ENCODE measurements at regions not wholly inside any gene's neighbourhood (a gene's known extent, or its start where the extent isn't known, plus 50 kb on each side); places are given as distances from the start of the nearest gene placed in this dataset.

DNA sequence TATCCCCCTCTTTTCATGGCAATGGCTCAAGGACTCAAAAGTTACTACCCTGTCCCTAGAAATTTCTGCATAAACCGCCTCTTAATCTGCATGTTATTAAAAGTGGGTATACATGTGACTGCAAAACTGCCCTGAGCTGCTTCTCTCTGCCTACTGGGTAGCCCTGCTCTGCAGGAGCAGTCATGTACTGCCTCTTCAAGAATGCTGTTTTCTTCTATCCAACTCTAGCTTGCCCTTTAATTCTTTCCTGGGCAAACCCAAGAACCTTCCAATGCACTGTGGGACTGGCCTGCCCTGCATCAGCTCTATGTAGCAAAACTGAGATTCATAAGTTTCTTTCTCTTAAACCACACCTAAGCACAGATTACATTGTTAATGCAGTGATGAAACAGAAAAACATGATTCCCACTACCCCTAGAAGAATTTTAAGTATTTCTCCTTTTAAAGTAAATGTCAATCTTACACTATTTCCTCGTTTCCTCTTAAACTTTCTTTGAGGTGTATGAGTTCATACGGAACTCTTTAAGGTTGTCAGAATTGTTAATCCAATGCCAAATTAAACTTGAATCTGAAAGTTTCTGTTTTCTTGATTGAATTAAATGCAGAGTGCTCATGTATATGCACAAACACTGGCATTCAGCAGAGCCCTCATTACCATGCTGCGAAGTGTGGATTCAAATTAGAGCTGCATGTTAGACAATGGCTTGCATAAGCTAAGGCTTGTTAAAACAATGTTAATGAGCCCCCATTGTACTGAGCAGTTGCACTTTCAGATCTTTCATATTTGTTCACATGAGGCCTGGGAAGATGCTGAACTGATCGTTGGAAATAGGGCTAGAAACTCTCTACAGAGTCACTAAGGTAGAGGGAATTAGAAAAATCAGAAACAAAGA, 669.9 kb upstream of the PCDH20 start:
- TF ChIP-seq ZFP3 (CRISPR knock-in tag; IDR thresholded peaks at IDR 0.05) (no peak), ISL1 (CRISPR knock-in tag; IDR thresholded peaks at IDR 0.05) (no peak)
- ATAC-seq, result no peak

DNA sequence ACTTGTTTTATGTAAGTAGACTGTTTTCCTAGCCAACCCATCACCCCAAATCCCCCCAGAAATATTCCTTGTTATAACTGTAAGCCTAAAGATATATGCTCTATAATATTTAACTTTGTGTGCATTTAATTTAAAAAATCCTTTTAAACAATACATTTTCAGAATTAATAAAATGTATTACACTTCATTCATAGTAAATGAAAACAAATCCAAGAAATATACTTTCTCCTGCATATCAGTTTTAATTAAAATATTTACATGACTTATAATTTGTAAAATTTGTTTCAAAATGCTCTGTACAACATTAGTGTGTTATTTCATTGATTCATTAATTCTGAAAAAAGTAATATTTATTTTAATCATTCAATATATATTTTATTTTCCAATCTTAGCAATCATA, 669.1 kb upstream of the PCDH20 start:
- TF ChIP-seq TCF4 (CRISPR knock-in tag; IDR thresholded peaks at IDR 0.05; ENCODE audit: borderline replicate concordance), result no peak
- TF ChIP-seq OSR1 (CRISPR knock-in tag; IDR thresholded peaks at IDR 0.05), result no peak
- TF ChIP-seq ZNF8 (CRISPR knock-in tag; IDR thresholded peaks at IDR 0.05), result no peak
- TF ChIP-seq, protein P1, sequence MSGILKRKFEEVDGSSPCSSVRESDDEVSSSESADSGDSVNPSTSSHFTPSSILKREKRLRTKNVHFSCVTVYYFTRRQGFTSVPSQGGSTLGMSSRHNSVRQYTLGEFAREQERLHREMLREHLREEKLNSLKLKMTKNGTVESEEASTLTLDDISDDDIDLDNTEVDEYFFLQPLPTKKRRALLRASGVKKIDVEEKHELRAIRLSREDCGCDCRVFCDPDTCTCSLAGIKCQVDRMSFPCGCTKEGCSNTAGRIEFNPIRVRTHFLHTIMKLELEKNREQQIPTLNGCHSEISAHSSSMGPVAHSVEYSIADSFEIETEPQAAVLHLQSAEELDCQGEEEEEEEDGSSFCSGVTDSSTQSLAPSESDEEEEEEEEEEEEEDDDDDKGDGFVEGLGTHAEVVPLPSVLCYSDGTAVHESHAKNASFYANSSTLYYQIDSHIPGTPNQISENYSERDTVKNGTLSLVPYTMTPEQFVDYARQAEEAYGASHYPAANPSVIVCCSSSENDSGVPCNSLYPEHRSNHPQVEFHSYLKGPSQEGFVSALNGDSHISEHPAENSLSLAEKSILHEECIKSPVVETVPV (CRISPR knock-in tag; IDR thresholded peaks at IDR 0.05), result no peak
- TF ChIP-seq ZNF565 (CRISPR knock-in tag; conservative IDR thresholded peaks at IDR 0.05; ENCODE audit: low read depth), result no peak
- no peak for TF ChIP-seq ESRRG (CRISPR knock-in tag; IDR thresholded peaks at IDR 0.05)
- TF ChIP-seq CSDC2 (CRISPR knock-in tag; IDR thresholded peaks at IDR 0.05), result no peak
- TF ChIP-seq ISL1 (CRISPR knock-in tag; IDR thresholded peaks at IDR 0.05), result no peak
- TF ChIP-seq, protein P2, sequence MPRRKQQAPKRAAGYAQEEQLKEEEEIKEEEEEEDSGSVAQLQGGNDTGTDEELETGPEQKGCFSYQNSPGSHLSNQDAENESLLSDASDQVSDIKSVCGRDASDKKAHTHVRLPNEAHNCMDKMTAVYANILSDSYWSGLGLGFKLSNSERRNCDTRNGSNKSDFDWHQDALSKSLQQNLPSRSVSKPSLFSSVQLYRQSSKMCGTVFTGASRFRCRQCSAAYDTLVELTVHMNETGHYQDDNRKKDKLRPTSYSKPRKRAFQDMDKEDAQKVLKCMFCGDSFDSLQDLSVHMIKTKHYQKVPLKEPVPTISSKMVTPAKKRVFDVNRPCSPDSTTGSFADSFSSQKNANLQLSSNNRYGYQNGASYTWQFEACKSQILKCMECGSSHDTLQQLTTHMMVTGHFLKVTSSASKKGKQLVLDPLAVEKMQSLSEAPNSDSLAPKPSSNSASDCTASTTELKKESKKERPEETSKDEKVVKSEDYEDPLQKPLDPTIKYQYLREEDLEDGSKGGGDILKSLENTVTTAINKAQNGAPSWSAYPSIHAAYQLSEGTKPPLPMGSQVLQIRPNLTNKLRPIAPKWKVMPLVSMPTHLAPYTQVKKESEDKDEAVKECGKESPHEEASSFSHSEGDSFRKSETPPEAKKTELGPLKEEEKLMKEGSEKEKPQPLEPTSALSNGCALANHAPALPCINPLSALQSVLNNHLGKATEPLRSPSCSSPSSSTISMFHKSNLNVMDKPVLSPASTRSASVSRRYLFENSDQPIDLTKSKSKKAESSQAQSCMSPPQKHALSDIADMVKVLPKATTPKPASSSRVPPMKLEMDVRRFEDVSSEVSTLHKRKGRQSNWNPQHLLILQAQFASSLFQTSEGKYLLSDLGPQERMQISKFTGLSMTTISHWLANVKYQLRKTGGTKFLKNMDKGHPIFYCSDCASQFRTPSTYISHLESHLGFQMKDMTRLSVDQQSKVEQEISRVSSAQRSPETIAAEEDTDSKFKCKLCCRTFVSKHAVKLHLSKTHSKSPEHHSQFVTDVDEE (CRISPR knock-in tag; IDR thresholded peaks at IDR 0.05), result no peak
- no peak for TF ChIP-seq BACH2 (CRISPR knock-in tag; IDR thresholded peaks at IDR 0.05; ENCODE audit: borderline replicate concordance)
- TF ChIP-seq ZNF70 (CRISPR knock-in tag; IDR thresholded peaks at IDR 0.05), result no peak
- TF ChIP-seq, protein P3, sequence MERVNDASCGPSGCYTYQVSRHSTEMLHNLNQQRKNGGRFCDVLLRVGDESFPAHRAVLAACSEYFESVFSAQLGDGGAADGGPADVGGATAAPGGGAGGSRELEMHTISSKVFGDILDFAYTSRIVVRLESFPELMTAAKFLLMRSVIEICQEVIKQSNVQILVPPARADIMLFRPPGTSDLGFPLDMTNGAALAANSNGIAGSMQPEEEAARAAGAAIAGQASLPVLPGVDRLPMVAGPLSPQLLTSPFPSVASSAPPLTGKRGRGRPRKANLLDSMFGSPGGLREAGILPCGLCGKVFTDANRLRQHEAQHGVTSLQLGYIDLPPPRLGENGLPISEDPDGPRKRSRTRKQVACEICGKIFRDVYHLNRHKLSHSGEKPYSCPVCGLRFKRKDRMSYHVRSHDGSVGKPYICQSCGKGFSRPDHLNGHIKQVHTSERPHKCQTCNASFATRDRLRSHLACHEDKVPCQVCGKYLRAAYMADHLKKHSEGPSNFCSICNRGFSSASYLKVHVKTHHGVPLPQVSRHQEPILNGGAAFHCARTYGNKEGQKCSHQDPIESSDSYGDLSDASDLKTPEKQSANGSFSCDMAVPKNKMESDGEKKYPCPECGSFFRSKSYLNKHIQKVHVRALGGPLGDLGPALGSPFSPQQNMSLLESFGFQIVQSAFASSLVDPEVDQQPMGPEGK (CRISPR knock-in tag; IDR thresholded peaks at IDR 0.05; ENCODE audit: borderline replicate concordance), result no peak
- ATAC-seq, result no peak

DNA sequence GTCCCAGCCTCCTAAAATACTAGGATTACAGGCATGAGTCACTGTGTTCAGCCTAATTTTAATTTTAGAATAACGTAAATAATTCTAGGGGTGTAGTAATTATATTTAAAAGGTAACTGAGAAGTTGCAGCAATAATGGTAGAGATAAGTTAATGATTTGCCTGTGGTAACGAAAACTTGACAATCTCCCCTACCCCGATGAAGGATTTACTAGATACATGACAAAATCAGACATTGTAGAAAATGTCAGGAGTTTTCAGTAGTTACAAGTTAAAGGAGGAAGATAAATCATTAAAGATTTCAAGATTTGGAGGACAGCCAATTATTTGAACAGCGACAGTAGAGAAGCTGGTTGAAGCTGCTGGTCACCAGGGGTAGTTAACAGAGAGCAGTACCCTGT, 652.2 kb upstream of the PCDH20 start:
- TF ChIP-seq, protein P3 (CRISPR knock-in tag; IDR thresholded peaks at IDR 0.05; ENCODE audit: borderline replicate concordance), result no peak
- TF ChIP-seq TOX (CRISPR knock-in tag; IDR thresholded peaks at IDR 0.05; ENCODE audit: borderline replicate concordance), result no peak
- TF ChIP-seq ZC3H10 (CRISPR knock-in tag; IDR thresholded peaks at IDR 0.05), result no peak
- TF ChIP-seq SNAI2 (CRISPR knock-in tag; IDR thresholded peaks at IDR 0.05), result no peak
- TF ChIP-seq, protein P4, sequence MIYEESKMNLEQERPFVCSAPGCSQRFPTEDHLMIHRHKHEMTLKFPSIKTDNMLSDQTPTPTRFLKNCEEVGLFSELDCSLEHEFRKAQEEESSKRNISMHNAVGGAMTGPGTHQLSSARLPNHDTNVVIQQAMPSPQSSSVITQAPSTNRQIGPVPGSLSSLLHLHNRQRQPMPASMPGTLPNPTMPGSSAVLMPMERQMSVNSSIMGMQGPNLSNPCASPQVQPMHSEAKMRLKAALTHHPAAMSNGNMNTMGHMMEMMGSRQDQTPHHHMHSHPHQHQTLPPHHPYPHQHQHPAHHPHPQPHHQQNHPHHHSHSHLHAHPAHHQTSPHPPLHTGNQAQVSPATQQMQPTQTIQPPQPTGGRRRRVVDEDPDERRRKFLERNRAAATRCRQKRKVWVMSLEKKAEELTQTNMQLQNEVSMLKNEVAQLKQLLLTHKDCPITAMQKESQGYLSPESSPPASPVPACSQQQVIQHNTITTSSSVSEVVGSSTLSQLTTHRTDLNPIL (CRISPR knock-in tag; IDR thresholded peaks at IDR 0.05; ENCODE audit: low read depth), result no peak
- TF ChIP-seq ZNF70 (CRISPR knock-in tag; IDR thresholded peaks at IDR 0.05), result no peak
- TF ChIP-seq ZFP30 (CRISPR knock-in tag; IDR thresholded peaks at IDR 0.05), result no peak
- TF ChIP-seq ARNTL (CRISPR knock-in tag; IDR thresholded peaks at IDR 0.05; ENCODE audit: borderline replicate concordance, low read depth), result no peak
- no peak for TF ChIP-seq ISL1 (CRISPR knock-in tag; IDR thresholded peaks at IDR 0.05)
- no peak for ATAC-seq
